Type B pancreatic cell (in vitro differentiated cells): ENCODE measurements at regions not wholly inside any gene's neighbourhood (a gene's known extent, or its start where the extent isn't known, plus 50 kb on each side); places are given as distances from the start of the nearest gene placed in this dataset.

Source experiments
- DNase-seq: peaks from one replicate; pipeline ENCODE4 v3.0.0; 2021; ENCODE audit warnings: mixed read lengths; ENCODE audit not compliant: unreplicated experiment; ENCODE audit errors: extremely low spot score
- H3K27ac Mint-ChIP-seq: 2 replicates; pipeline ENCODE4 v1.8.0; 2021; ENCODE audit warnings: mild to moderate bottlenecking, mixed read lengths
- H3K27me3 Mint-ChIP-seq: 2 replicates; pipeline ENCODE4 v1.8.0; 2021; ENCODE audit warnings: mixed read lengths
- H3K36me3 Mint-ChIP-seq: 2 replicates; pipeline ENCODE4 v1.8.0; 2021; ENCODE audit warnings: mixed read lengths
- H3K4me1 Mint-ChIP-seq: one replicate; pipeline ENCODE4 v1.8.0; 2021; ENCODE audit warnings: mixed read lengths; ENCODE audit not compliant: unreplicated experiment
- H3K4me3 Mint-ChIP-seq: 2 replicates; pipeline ENCODE4 v1.8.0; 2021; ENCODE audit warnings: mild to moderate bottlenecking, mixed read lengths
- H3K9me3 Mint-ChIP-seq: 2 replicates; pipeline ENCODE4 v1.8.0; 2021; ENCODE audit warnings: mixed read lengths
- TF ChIP-seq, protein P1 (sequence below): fragments of 200-600 bp; sonication (generic); conservative IDR thresholded peaks from 2 replicates; pipeline ENCODE4 v1.5.0; 2021; ENCODE audit warnings: antibody characterized with exemption, mild to moderate bottlenecking

DNA sequence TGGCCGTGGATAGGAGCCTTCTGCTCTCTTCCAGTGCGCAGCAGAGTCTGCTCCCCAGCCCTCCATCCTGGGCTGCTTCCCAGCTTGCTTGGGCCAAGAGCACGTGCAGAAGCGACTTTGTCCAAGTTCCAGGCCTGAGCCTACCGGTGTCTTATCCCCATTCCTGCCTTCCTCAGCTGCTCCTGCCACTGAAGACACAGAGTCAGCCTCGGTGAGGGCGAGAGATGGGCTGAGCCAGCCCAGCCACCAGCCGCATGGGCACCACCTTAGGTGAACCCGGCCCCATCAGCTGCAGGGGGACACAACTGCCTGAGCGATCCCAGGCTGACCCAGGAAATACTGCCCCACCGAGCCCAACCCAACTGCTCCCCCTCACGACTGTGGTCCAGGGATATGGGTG, 847.8 kb downstream of the TBC1D22A start:
- Mint-ChIP-seq H3K9me3 (no peaks in the 10 kb centered on the region), H3K27ac (no peak overlapping the region), H3K27me3 (no peaks in the 10 kb centered on the region), H3K4me3 (no peak overlapping the region), H3K4me1 (no peaks in the 10 kb centered on the region), H3K36me3 (no peaks in the 10 kb centered on the region)
- TF ChIP-seq, protein P1, sequence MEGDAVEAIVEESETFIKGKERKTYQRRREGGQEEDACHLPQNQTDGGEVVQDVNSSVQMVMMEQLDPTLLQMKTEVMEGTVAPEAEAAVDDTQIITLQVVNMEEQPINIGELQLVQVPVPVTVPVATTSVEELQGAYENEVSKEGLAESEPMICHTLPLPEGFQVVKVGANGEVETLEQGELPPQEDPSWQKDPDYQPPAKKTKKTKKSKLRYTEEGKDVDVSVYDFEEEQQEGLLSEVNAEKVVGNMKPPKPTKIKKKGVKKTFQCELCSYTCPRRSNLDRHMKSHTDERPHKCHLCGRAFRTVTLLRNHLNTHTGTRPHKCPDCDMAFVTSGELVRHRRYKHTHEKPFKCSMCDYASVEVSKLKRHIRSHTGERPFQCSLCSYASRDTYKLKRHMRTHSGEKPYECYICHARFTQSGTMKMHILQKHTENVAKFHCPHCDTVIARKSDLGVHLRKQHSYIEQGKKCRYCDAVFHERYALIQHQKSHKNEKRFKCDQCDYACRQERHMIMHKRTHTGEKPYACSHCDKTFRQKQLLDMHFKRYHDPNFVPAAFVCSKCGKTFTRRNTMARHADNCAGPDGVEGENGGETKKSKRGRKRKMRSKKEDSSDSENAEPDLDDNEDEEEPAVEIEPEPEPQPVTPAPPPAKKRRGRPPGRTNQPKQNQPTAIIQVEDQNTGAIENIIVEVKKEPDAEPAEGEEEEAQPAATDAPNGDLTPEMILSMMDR: no peak
- DNase-seq: no peak

DNA sequence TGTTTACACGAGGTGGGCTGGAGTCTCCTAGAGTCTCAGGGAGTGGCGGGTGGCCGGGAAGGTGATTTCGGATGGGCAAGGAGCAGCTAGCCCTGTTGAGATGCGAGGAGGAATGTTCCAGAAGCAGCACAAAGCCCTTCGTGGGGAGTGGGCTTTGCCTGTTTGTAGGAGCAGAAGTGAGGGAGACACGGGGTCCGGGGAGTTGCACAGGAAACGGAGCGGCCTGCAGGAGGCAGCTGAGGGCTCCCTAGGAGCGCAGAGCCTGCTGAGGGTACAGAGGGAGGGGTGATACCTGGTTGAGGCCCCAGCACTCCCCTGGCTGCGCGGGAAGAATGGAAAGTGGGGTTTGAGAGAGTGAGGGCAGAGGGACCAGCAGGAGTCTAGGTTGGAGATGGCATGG, 847.2 kb downstream of the TBC1D22A start:
- Mint-ChIP-seq H3K27ac (no peak overlapping the region), H3K9me3 (no peaks in the 10 kb centered on the region)
- DNase-seq: no peak

DNA sequence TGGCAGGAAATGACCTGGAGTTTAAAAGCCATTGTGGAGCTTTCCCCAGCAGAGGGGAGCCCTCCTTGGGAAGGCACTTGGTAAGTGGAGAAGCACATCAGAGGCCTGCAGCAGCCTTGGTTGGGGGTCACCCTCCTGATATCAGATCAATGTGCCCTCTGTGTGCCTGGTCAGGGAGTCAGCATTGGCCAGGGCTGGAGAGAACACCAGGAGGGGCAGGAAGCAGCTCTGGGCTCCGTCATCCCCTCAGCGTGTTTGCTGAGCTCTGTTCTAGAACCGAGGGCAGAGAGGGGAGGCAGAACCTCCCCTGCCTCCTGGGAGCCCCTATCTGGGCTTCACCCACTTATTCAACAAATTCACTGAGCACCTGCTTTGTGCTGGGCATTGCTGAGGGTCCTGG, 846.0 kb downstream of the TBC1D22A start:
- Mint-ChIP-seq H3K36me3 (no peaks in the 10 kb centered on the region), H3K27me3 (no peaks in the 10 kb centered on the region), H3K27ac (no peak overlapping the region), H3K4me1 (no peaks in the 10 kb centered on the region), H3K4me3 (no peak overlapping the region), H3K9me3 (no peaks in the 10 kb centered on the region)
- TF ChIP-seq, protein P1: no peak
- no peak for DNase-seq

More for the DNA sequence above, 847.2 kb downstream of the TBC1D22A start:
- TF ChIP-seq, protein P1: no peak
- Mint-ChIP-seq H3K36me3 (no peaks in the 10 kb centered on the region), H3K4me1 (no peaks in the 10 kb centered on the region), H3K27me3 (no peaks in the 10 kb centered on the region), H3K4me3 (no peak overlapping the region)

DNA sequence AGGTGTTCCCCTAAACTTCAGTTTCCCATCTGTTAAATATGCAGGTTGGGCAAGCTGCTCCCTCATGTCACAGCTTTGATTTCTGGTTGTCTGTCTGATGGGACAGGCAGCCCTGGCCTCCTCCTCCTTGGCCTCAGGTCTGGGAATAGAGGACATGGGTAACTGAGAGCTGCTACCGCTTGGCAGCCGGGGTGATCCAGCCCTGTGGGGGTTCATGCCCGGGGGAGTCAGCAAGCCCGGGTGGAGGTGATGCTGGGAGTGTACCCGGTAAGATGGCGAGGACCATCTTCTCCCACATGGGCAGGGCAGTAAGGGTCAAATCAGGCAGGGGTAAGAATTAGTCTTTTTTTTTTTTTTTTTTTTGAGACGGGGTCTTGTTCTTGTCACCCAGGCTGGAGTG, 845.0 kb downstream of the TBC1D22A start:
- Mint-ChIP-seq H3K27me3 (no peaks in the 10 kb centered on the region), H3K9me3 (no peaks in the 10 kb centered on the region), H3K4me1 (no peaks in the 10 kb centered on the region), H3K36me3 (no peaks in the 10 kb centered on the region), H3K27ac (no peak overlapping the region), H3K4me3 (no peak overlapping the region)
- no peak for DNase-seq
- TF ChIP-seq, protein P1: no peak

DNA sequence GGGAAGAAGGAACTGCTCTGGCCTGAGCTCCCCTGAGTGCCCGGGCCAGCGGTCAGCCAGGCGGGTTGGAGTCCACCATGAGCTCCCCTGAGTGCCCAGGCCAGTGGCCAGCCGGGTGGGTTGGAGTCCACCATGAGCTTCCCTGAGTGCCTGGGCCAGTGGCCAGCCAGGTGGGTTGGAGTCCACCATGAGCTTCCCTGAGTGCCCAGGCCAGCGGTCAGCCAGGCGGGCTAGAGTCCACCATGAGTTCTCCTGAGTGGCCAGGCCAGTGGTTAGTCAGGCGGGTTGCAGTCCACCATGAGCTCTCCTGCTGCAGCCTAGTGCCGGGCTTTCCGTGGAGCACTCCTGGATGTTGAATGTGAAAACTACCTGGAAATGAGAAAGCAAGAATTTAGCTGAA, 844.0 kb downstream of the TBC1D22A start:
- H3K4me3 Mint-ChIP-seq: no peak overlapping the region
- H3K27me3 Mint-ChIP-seq: no peaks in the 10 kb centered on the region
- no peak overlapping the region for H3K27ac Mint-ChIP-seq
- no peaks in the 10 kb centered on the region for H3K36me3 Mint-ChIP-seq
- peak; percentile 29 for DNase-seq
- no peaks in the 10 kb centered on the region for H3K4me1 Mint-ChIP-seq
- no peaks in the 10 kb centered on the region for H3K9me3 Mint-ChIP-seq
- TF ChIP-seq, protein P1: no peak

DNA sequence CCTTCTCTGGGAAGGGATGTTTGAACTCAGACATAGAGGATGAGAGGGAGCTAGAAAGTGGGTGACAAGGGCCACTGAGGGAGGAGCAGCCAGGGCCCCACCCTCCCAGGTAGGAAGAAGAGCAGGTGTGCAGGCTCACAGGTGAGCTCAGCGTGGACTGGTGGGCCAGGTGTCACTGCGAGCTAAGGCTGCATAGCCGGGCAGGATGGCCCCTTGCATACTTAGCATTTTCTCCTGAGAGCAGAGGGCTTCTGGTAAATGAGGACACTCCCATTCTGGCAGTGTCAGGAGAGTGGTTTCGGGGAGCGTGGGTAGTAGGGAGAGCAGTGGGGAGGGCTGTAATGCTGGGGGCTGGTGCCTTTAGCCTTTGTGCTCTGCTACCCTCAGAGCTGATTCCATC, 843.4 kb downstream of the TBC1D22A start:
- TF ChIP-seq, protein P1: no peak
- no peaks in the 10 kb centered on the region for H3K9me3 Mint-ChIP-seq
- H3K27me3 Mint-ChIP-seq: no peaks in the 10 kb centered on the region
- no peak for DNase-seq
- H3K36me3 Mint-ChIP-seq: no peaks in the 10 kb centered on the region
- H3K4me3 Mint-ChIP-seq: no peak overlapping the region
- H3K4me1 Mint-ChIP-seq: no peaks in the 10 kb centered on the region
- no peak overlapping the region for H3K27ac Mint-ChIP-seq
